ENCODE measurements at regions not wholly inside any gene's neighbourhood (a gene's known extent, or its start where the extent isn't known, plus 50 kb on each side); places are given as distances from the start of the nearest gene placed in this dataset.

DNA sequence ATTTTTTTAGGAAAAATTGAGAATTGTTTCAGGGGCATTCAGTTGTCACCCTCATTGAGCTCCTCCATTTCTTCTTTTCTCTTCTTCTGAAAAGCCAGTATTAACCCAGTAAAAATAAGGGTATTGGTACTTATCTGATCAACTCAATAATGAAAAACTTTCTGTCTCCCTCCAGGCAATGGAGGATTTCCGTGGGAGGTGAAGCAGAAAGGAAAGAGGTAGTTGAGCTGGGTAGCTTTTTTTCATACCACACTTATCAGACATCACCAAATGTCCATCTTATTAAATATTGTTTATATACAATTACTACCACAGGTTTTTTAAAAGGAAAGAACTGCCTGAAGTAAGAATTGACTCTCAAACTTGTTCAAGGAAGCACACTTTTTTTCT is 731.1 kb upstream of the ZNF608 start:
- TF ChIP-seq CTCF (IDR thresholded peaks at IDR 0.05) (no peak), POLR2A (IDR thresholded peaks at IDR 0.05; ENCODE audit: low read depth) (no peak), EP300 (IDR thresholded peaks at IDR 0.05) (no peak), POLR2AphosphoS5 (IDR thresholded peaks at IDR 0.05) (no peak)

All from esophagus muscularis mucosa (tissue), 4 donors.